ENCODE measurements at regions not wholly inside any gene's neighbourhood (a gene's known extent, or its start where the extent isn't known, plus 50 kb on each side); places are given as distances from the start of the nearest gene placed in this dataset.

DNA sequence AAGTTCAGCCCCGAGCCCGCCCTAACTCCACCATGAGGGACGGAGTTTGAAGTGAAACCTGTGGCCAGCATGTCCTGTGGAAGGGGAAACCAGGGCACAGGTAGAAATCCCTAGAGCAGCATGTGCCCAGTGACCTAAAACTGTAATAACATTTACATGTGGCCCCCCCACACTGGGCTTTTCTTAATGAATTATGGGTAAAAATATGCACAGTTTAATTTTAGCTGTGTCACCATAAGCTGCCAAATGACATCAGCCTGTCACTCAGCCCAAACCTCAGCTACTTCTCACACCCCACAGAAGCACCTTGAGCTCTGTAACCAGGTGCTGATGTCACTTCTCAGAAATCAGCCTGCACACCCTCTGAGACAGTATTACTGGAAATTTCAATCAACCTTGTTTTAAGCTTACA lies 50.0 kb upstream of the SLC19A1 start:
- DNase-seq (ENCODE audit: low spot score) = peak; percentile 5

DNA sequence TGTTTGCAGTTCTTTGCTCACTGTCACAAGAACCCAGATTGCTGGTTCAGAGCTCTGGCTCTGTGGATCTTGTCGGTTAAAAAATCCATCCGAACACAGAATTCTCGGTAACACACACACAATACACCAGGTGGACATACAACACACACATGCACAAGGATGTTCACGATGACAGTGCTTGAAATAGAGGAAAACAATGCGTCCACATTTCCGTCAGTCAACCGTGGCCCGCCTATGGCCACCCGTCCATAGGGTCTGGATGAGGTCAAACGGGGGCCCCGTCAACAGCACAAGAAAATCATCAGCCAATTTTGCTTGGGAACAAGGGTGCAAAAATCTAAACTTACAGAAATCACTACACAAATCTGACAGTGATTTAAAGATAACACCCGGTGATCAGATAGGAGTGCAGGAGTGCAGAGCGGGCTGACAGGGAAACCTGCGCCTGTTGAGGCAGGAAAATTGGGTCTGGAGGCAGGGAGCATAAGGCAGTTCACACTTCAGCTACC lies 50.4 kb upstream of the SLC19A1 start:
- no peak for DNase-seq (ENCODE audit: low spot score)

DNA sequence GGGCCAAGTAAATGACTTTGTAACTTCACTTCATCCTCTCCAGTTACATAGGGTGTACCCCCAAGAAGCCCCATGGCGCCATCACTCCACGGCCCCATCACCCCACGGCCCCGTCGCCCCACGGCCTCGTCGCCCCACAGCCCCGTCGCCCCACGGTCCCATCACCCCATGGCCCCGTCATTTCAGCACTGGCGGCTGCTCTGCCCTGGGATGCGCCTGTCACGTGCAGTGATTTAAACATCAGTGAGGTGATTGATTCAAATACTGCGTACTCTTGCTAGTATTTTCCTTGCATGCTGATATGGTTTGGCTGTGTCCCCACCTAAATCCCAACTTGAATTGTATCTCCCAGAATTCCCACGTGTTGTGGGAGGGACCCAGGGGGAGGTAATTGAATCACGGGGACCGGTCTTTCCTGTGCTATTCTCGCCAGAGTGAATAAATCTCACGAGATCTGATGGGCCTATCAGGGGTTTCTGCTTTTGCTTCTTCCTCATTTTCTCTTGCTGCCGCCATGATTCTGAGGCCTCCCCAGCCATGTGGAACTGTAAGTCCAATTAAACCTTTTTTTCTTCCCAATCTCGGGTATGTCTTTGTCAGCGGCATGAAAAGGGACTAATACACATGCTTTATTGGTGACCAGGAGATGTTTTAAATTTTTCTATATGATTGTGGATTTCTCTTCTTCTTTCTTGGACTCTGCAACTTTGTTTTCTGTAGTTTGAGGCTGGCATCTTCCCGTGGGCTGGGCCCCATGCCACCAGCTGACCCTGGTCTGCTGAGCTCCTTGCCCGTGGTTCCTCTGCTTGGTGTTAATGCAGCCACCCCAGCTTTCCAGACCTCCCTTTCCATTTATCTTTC lies 50.1 kb upstream of the PCBP3 start:
- no peak for DNase-seq (ENCODE audit: low spot score)
